SK-N-MC (cell line): ENCODE measurements at regions not wholly inside any gene's neighbourhood (a gene's known extent, or its start where the extent isn't known, plus 50 kb on each side); places are given as distances from the start of the nearest gene placed in this dataset.

ENCODE experiments used
- EZH2 ChIP-seq: fragments of 200-600 bp; sonication (generic); IDR thresholded peaks from one replicate; pipeline ENCODE4 v1.6.1; 2017; ENCODE audit warnings: antibody characterized with exemption
- FOXP2 ChIP-seq: optimal IDR thresholded peaks from 2 replicates; pipeline ENCODE3; 2011; ENCODE audit warnings: mild to moderate bottlenecking, moderate library complexity; ENCODE audit not compliant: insufficient read depth; ENCODE audit errors: extremely low read length, control extremely low read depth
- POLR2AphosphoS5 ChIP-seq: IDR thresholded peaks from 2 replicates; pipeline ENCODE4 v1.6.1; 2012; ENCODE audit warnings: mild to moderate bottlenecking, low read depth, low read length, borderline replicate concordance

DNA sequence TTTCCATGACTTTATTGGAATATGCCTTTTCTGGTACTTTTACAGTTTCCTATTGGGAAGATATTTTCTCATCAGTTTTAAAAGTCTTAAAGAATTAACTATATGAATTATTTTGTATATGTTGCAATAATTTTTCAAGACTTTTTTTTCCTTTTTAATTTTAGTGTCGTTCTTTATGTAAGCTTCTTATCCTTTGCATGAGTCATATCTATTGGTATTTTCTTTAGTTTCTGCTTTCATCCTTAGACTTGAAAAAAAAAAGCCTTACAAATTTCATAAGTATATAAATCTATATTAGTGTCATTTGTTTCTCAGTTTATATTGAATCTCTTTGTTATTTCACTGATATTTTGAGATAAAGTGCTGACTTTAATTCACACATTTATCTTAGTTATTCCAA is 94.9 kb downstream of the DSEL start:
- no peak for TF ChIP-seq EZH2
- no peak for TF ChIP-seq POLR2AphosphoS5
- no peak for TF ChIP-seq FOXP2
